GM20000 (cell line): ENCODE measurements at regions not wholly inside any gene's neighbourhood (a gene's known extent, or its start where the extent isn't known, plus 50 kb on each side); places are given as distances from the start of the nearest gene placed in this dataset.

Experiments used
- DNase-seq: peaks from one replicate; pipeline ENCODE4 v3.0.0; 2012; ENCODE audit warnings: low spot score
- TF ChIP-seq, protein P1 (sequence below): IDR thresholded peaks from 2 replicates; pipeline ENCODE4 v1.5.1; 2012; ENCODE audit warnings: mild to moderate bottlenecking, control low read depth; ENCODE audit errors: extremely low read depth, missing control alignments

DNA sequence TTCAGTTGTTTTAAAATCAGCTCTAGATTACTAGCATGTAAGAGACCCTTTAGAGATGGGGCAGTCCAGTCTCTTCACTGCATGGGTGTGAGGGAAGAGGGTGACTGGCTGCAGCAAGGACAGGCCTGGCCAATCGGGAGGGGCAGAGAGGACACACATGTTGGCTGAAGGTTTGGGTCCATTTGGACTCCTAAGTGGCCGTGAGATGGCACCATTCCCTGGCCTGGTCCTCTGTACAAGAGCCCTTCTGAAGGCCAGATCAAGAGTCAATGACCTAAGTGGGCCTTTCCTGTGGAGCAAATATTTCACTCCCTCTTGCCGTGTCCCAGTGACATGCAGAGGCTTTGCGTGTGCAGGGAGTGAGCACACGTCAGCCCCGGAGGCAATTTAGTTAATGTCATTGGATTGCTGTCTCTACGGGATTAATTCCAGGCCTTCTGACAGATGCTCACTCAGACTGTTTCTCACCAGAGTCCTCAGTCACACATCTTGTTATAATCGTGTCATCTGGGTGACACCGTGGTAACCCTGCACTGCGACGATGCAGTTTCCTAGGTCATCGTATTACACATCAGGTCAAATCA, 613.0 kb downstream of the NPHP4 start:
- DNase-seq = no peak

DNA sequence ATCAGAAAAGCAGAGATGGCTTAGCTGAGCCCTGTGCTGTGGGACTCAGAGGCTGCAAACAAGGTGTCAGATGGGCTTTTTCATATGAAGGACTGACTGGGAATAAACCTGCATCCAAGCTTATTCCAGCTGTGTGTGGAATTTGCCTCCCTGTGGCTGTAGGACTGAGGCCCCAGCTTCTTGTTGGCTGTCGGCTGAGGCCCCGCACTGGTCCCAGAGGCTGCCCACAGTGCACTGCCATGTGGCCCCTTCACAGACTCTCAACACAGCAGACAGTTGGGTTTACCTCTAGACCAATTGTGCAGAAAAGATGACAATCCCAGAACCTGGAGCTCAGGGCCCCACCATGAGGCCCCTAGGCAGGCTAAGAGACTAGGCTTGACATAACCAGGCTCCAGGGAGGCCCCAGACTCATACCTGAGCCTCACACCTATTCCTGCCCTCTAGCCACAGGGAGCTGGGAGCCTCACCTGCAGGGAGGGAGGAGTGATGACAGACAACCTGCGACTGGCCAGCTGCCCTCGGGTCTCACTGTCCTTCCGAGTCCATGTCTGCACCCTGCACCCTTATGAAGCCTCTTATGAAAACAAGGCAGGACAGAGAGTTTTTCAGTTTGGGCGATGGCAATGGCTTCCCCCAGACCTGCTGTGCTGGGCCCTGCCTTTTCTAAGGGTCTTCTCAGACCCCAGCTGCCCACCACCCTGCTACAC, 615.5 kb downstream of the NPHP4 start:
- DNase-seq = no peak
- TF ChIP-seq, protein P1, sequence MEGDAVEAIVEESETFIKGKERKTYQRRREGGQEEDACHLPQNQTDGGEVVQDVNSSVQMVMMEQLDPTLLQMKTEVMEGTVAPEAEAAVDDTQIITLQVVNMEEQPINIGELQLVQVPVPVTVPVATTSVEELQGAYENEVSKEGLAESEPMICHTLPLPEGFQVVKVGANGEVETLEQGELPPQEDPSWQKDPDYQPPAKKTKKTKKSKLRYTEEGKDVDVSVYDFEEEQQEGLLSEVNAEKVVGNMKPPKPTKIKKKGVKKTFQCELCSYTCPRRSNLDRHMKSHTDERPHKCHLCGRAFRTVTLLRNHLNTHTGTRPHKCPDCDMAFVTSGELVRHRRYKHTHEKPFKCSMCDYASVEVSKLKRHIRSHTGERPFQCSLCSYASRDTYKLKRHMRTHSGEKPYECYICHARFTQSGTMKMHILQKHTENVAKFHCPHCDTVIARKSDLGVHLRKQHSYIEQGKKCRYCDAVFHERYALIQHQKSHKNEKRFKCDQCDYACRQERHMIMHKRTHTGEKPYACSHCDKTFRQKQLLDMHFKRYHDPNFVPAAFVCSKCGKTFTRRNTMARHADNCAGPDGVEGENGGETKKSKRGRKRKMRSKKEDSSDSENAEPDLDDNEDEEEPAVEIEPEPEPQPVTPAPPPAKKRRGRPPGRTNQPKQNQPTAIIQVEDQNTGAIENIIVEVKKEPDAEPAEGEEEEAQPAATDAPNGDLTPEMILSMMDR = no peak

More for the DNA sequence above, 613.0 kb downstream of the NPHP4 start:
- TF ChIP-seq, protein P1 = no peak

DNA sequence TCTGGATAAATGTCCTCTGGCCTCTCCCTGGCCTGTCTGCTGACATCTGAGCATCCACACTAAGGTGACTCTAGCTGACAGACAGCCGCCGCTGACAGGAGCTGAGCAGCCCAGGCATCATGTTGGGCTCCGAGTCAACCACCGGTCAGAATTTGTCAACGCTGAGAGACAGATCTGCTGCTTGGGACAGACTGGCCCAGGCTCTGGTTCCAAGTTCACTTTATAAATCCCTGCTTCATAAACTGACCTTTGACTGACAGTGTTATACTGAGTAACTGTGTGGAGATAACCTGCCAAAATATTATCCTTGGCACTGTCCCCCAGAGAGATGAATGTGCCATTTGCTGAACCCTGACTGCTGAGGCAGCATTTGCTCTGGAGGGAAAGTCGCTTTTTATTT, 616.7 kb downstream of the NPHP4 start:
- TF ChIP-seq, protein P1 = no peak
- no peak for DNase-seq

DNA sequence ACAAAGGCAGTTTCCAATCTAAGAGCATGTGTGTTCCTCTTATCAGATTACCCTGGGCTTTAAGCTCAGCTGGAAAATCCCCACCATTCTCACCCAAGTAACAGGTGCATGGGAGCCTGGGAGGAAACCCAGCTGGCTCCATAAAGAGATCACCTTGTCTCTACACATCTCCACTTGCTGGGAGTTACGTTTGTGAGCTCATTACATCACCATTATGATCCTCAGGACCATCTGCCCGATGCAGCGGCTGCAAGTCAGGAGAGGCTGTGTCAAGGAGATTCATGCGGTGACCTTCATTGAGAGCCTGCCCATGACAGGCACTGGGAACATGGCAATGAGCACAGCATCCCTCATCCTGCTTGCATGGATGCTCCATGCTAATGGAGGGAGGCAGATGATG, 618.0 kb downstream of the NPHP4 start:
- TF ChIP-seq, protein P1 = no peak
- DNase-seq = no peak

DNA sequence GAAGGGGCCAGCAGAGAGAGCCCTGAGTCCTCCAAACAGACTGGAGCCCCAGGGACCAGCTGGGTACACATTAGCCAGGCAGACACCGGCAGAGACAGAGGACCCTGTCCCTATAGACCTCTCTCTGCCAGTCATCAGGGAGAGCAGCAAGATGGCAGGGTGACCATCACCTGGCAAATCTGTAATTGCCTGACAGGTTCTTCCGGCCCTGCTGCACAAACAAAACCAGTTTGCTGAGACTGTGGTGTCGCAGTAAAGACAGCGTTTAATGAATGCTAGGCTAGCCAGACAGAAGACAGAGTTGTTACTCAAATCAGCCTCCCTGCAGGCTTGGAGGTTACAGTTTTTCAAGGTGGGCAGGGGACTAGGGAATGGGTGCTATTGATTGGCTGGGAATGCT, 618.9 kb downstream of the NPHP4 start:
- DNase-seq = no peak
- TF ChIP-seq, protein P1 = no peak

DNA sequence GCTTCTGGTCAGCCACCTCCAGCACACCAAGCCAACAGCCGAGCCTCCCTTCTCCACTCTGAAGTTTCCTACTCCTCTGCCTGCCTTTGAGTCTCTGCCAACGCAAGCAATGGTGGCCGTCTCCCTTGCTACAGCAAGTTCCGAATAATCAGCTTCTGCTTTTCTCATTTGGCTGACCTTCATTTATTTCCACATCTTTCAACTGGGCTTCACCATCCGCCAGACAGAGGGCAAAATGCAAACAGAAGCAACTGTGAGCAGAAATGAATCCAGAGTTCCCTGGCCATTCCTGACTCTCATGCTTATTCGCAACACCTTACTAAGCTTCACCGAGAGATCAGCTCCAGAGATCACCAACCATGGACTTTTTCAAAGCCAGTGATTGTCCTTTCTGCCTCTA, 621.0 kb downstream of the NPHP4 start:
- TF ChIP-seq, protein P1 = no peak
- DNase-seq = no peak

DNA sequence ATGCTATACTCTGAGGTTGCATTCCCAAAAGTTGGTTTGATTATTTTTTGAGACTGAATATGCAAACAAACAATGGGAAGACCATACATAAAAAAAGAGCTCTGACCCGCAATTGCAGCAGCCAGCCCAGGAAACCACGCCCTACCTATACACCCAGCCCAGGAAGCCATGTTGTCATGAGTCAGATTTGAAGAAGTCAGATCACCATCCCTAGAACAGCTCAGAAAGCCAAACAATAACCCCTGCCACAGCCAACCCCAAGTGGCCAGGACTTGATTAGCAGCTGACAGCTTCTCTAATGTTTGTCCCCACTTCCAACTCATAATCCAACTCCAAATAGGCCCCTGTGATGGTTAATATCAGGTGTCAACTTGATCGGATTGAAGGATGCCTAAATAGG, 621.9 kb downstream of the NPHP4 start:
- DNase-seq = no peak
- TF ChIP-seq, protein P1 = no peak
